NB4 (cell line): ENCODE measurements at regions not wholly inside any gene's neighbourhood (a gene's known extent, or its start where the extent isn't known, plus 50 kb on each side); places are given as distances from the start of the nearest gene placed in this dataset.

Source experiments
- DNase-seq: peaks from one replicate; pipeline ENCODE4 v3.0.0; 2010; ENCODE audit warnings: low read depth
- H3K4me3 ChIP-seq: one replicate; pipeline ENCODE4 v1.5.1; 2011; ENCODE audit warnings: mild to moderate bottlenecking, low read depth, low read length, moderate library complexity
- CTCF ChIP-seq: IDR thresholded peaks from one replicate; pipeline ENCODE4 v1.5.1; 2012; ENCODE audit warnings: low read depth, low read length
- MAX ChIP-seq: IDR thresholded peaks from 2 replicates; pipeline ENCODE4 v1.6.1; 2011; ENCODE audit warnings: low read depth, low read length
- MYC ChIP-seq: IDR thresholded peaks from 2 replicates; pipeline ENCODE4 v1.6.1; 2011; ENCODE audit warnings: low read depth, low read length
- POLR2A ChIP-seq: IDR thresholded peaks from 2 replicates; pipeline ENCODE4 v1.6.1; 2011; ENCODE audit warnings: mild to moderate bottlenecking; ENCODE audit not compliant: insufficient read length; ENCODE audit errors: extremely low read depth

- TF ChIP-seq MAX (no peak), CTCF (no peak), POLR2A (no peak), MYC (no peak)
- no peak overlapping the region for H3K4me3 ChIP-seq
- DNase-seq, result no peak
These were observed 311.1 kb upstream of the CHD1 start for GRCh38 chr5:99239826-99240360.

GRCh38 chr5:99191206-99191745 is 262.5 kb upstream of the CHD1 start:
- DNase-seq, result no peak
- H3K4me3 ChIP-seq, result no peak overlapping the region
- TF ChIP-seq CTCF, result no peak
- TF ChIP-seq POLR2A, result no peak
- TF ChIP-seq MAX, result no peak
- TF ChIP-seq MYC, result no peak

GRCh38 chr5:99187611-99188010 is 258.8 kb upstream of the CHD1 start:
- peak; percentile 79 for TF ChIP-seq MAX
- TF ChIP-seq POLR2A, result no peak
- no peak for DNase-seq

GRCh38 chr5:99179206-99179605 is 250.4 kb upstream of the CHD1 start:
- no peak for TF ChIP-seq MAX
- no peak for TF ChIP-seq MYC
- no peak for TF ChIP-seq CTCF
- TF ChIP-seq POLR2A, result no peak
- no peak for DNase-seq
- H3K4me3 ChIP-seq, result no peak overlapping the region

More at GRCh38 chr5:99187611-99188010, 258.8 kb upstream of the CHD1 start:
- H3K4me3 ChIP-seq, result no peak overlapping the region

GRCh38 chr5:99177796-99178195 is 249.0 kb upstream of the CHD1 start:
- TF ChIP-seq CTCF, result no peak
- TF ChIP-seq MYC, result no peak
- TF ChIP-seq POLR2A, result no peak
- no peak for TF ChIP-seq MAX
- H3K4me3 ChIP-seq, result no peak overlapping the region
- DNase-seq, result no peak

- no peak for TF ChIP-seq POLR2A
- no peak for TF ChIP-seq MYC
- TF ChIP-seq CTCF, result no peak
- TF ChIP-seq MAX, result no peak
- H3K4me3 ChIP-seq, result no peak overlapping the region
- no peak for DNase-seq
These were observed 247.4 kb upstream of the CHD1 start for GRCh38 chr5:99176186-99176585.
